ENCODE measurements at regions not wholly inside any gene's neighbourhood (a gene's known extent, or its start where the extent isn't known, plus 50 kb on each side); places are given as distances from the start of the nearest gene placed in this dataset.

GRCh38 chr6:133052465-133052864 is 188.7 kb upstream of the EYA4 start:
- DNase-seq (no peak), ATAC-seq (no peak)
- no peak for TF ChIP-seq CTCF (IDR thresholded peaks at IDR 0.05)
- Histone ChIP-seq H3K9me3 (no peaks in the 10 kb centered on the region), H3K4me1 (peaks cover 0 to 12% (median 0%) of the 10 kb centered on the region in 9 donors), H3K4me3 (no peak overlapping the region), H3K27ac (no peak overlapping the region), H3K27me3 (no peaks in the 10 kb centered on the region), H3K36me3 (no peaks in the 10 kb centered on the region)
- 83 to 93% methylated on average over 2 of the region's 2 CpGs for WGBS, 2 donors
- intact Hi-C loops (cut with DNase I): no loop called here

GRCh38 chr6:133055441-133055966 is 185.7 kb upstream of the EYA4 start:
- H3K4me1 ChIP-seq: peaks cover 0 to 11% (median 0%) of the 10 kb centered on the region in 9 donors
- H3K4me3 ChIP-seq: no peak overlapping the region
- TF ChIP-seq CTCF (IDR thresholded peaks at IDR 0.05): no peak
- H3K27me3 ChIP-seq: no peaks in the 10 kb centered on the region
- intact Hi-C loops (cut with DNase I): loop anchor here in 1 of 10 donors (5.0 kb wide), 1 partner anchor 77 kb away; no protein-coding TSS in a partner anchor
- no peaks in the 10 kb centered on the region for H3K9me3 ChIP-seq
- H3K27ac ChIP-seq: peak overlapping the region in 7 of 10 donors; percentile 24 to 63 (median 54)
- ATAC-seq: peak in 7 of 8 donors; percentile 37 to 69 (median 54)
- DNase-seq: no peak
- no peaks in the 10 kb centered on the region for H3K36me3 ChIP-seq
- WGBS, 2 donors: 50% methylated on average over 5 of the region's 5 CpGs

- DNase-seq (no peak), ATAC-seq (no peak)
- intact Hi-C loops (cut with DNase I): loop anchor here in 1 of 10 donors (5.0 kb wide), 1 partner anchor 75 kb away; no protein-coding TSS in a partner anchor
- H3K27me3 ChIP-seq: no peaks in the 10 kb centered on the region
- TF ChIP-seq CTCF (IDR thresholded peaks at IDR 0.05): no peak
- H3K27ac ChIP-seq: peak overlapping the region in 3 of 10 donors; percentile 35 to 46 (median 43)
- H3K9me3 ChIP-seq: no peaks in the 10 kb centered on the region
- WGBS, 2 donors: 92 to 93% methylated on average over 2 of the region's 2 CpGs
- H3K4me1 ChIP-seq: peaks cover 0 to 14% (median 0%) of the 10 kb centered on the region in 9 donors
- H3K4me3 ChIP-seq: no peak overlapping the region
- H3K36me3 ChIP-seq: no peaks in the 10 kb centered on the region
Measured at GRCh38 chr6:133057352-133057751, 183.8 kb upstream of the EYA4 start.

GRCh38 chr6:133062077-133062476 is 179.1 kb upstream of the EYA4 start:
- ATAC-seq (peak; percentile 79 to 98 (median 96)), DNase-seq (peak in 1 of 2 donors; percentile 60)
- Histone ChIP-seq H3K36me3 (no peaks in the 10 kb centered on the region), H3K4me3 (no peak overlapping the region), H3K27ac (peak overlapping the region in 9 of 10 donors; percentile 13 to 78 (median 62)), H3K27me3 (no peaks in the 10 kb centered on the region), H3K4me1 (peaks cover 0 to 12% (median 0%) of the 10 kb centered on the region in 9 donors), H3K9me3 (no peaks in the 10 kb centered on the region)
- WGBS, 2 donors: 15 to 25% methylated on average over 4 of the region's 4 CpGs
- intact Hi-C loops (cut with DNase I): loop anchor here in 3 of 10 donors (2.0 to 10.0 kb wide), 6 partner anchors 69 to 183 kb away; partner anchors contain the start of gene EYA4 (in 2 of the 3)
- no peak for TF ChIP-seq CTCF (IDR thresholded peaks at IDR 0.05)

Measured in heart right ventricle (tissue), 16 donors.